ENCODE measurements at regions not wholly inside any gene's neighbourhood (a gene's known extent, or its start where the extent isn't known, plus 50 kb on each side); places are given as distances from the start of the nearest gene placed in this dataset.

- Histone ChIP-seq H3K36me3 (no peaks in the 10 kb centered on the region), H3K4me1 (no peaks in the 10 kb centered on the region), H3K27ac (no peak overlapping the region), H3K4me3 (no peak overlapping the region), H3K27me3 (no peaks in the 10 kb centered on the region), H3K9me3 (no peaks in the 10 kb centered on the region)
- intact Hi-C loops (cut with DNase I) = no loop called here
- no peak for DNase-seq
- TF ChIP-seq POLR2AphosphoS5 (IDR thresholded peaks at IDR 0.05) (no peak), POLR2A (IDR thresholded peaks at IDR 0.05) (no peak)
- 97% methylated on average over 5 of the region's 5 CpGs for WGBS, 2 donors
These were observed 66.4 kb upstream of the DSP start for GRCh38 chr6:7475081-7475480.

- TF ChIP-seq EP300 (IDR thresholded peaks at IDR 0.05) (no peak), POLR2A (IDR thresholded peaks at IDR 0.05) (peak in 1 of 2 donors; percentile 32), POLR2AphosphoS5 (IDR thresholded peaks at IDR 0.05) (no peak), CTCF (IDR thresholded peaks at IDR 0.05) (no peak)
- Histone ChIP-seq H3K9me3 (no peaks in the 10 kb centered on the region), H3K27me3 (no peaks in the 10 kb centered on the region), H3K4me1 (no peaks in the 10 kb centered on the region), H3K4me3 (no peak overlapping the region), H3K36me3 (no peaks in the 10 kb centered on the region), H3K27ac (no peak overlapping the region)
- WGBS, 2 donors = 10 to 63% methylated on average over 12 of the region's 12 CpGs
- DNase-seq = no peak
- intact Hi-C loops (cut with DNase I) = no loop called here
These were observed 61.6 kb upstream of the DSP start for GRCh38 chr6:7479801-7480266.

GRCh38 chr6:7484666-7485065 is 56.8 kb upstream of the DSP start:
- no peaks in the 10 kb centered on the region for H3K9me3 ChIP-seq
- H3K4me3 ChIP-seq = no peak overlapping the region
- TF ChIP-seq CTCF (IDR thresholded peaks at IDR 0.05) = no peak
- TF ChIP-seq POLR2A (IDR thresholded peaks at IDR 0.05) = no peak
- no peak for TF ChIP-seq EP300 (IDR thresholded peaks at IDR 0.05)
- no peak for TF ChIP-seq POLR2AphosphoS5 (IDR thresholded peaks at IDR 0.05)
- intact Hi-C loops (cut with DNase I) = no loop called here
- no peaks in the 10 kb centered on the region for H3K36me3 ChIP-seq
- no peak overlapping the region for H3K27ac ChIP-seq
- no peaks in the 10 kb centered on the region for H3K27me3 ChIP-seq
- no peaks in the 10 kb centered on the region for H3K4me1 ChIP-seq
- DNase-seq = no peak

GRCh38 chr6:7486951-7487350 is 54.5 kb upstream of the DSP start:
- Histone ChIP-seq H3K4me3 (no peak overlapping the region), H3K9me3 (no peaks in the 10 kb centered on the region), H3K4me1 (no peaks in the 10 kb centered on the region), H3K27ac (no peak overlapping the region), H3K36me3 (no peaks in the 10 kb centered on the region), H3K27me3 (no peaks in the 10 kb centered on the region)
- TF ChIP-seq EP300 (IDR thresholded peaks at IDR 0.05) (no peak), POLR2AphosphoS5 (IDR thresholded peaks at IDR 0.05) (no peak), CTCF (IDR thresholded peaks at IDR 0.05) (no peak), POLR2A (IDR thresholded peaks at IDR 0.05) (no peak)
- intact Hi-C loops (cut with DNase I) = no loop called here
- DNase-seq = no peak
- 71 to 82% methylated on average over 3 of the region's 3 CpGs for WGBS, 2 donors

GRCh38 chr6:7488494-7488893 is 53.0 kb upstream of the DSP start:
- no peak for DNase-seq
- no peak overlapping the region for H3K27ac ChIP-seq
- H3K36me3 ChIP-seq = no peaks in the 10 kb centered on the region
- TF ChIP-seq POLR2AphosphoS5 (IDR thresholded peaks at IDR 0.05) = no peak
- TF ChIP-seq EP300 (IDR thresholded peaks at IDR 0.05) = no peak
- no peak for TF ChIP-seq CTCF (IDR thresholded peaks at IDR 0.05)
- TF ChIP-seq POLR2A (IDR thresholded peaks at IDR 0.05) = no peak
- intact Hi-C loops (cut with DNase I) = no loop called here
- no peaks in the 10 kb centered on the region for H3K4me1 ChIP-seq
- H3K4me3 ChIP-seq = no peak overlapping the region
- no peaks in the 10 kb centered on the region for H3K9me3 ChIP-seq
- 71 to 77% methylated on average over 2 of the region's 2 CpGs for WGBS, 2 donors
- H3K27me3 ChIP-seq = no peaks in the 10 kb centered on the region
